GM19463 (cell line): ENCODE measurements at regions not wholly inside any gene's neighbourhood (a gene's known extent, or its start where the extent isn't known, plus 50 kb on each side); places are given as distances from the start of the nearest gene placed in this dataset.

Experiments used
- ATAC-seq: cut with Tn5 transposase; IDR thresholded peaks from one replicate; pipeline ENCODE4 v1.9.1; 2021; ENCODE audit warnings: mild to moderate bottlenecking, moderate library complexity; ENCODE audit not compliant: unreplicated experiment

- no peak for ATAC-seq
These were observed 386.3 kb downstream of the MRPS30 start for GRCh38 chr5:45195026-45195425.
